Caco-2 (cell line): ENCODE measurements at regions not wholly inside any gene's neighbourhood (a gene's known extent, or its start where the extent isn't known, plus 50 kb on each side); places are given as distances from the start of the nearest gene placed in this dataset.
"Not testable (repeated sequence)": the region's sequence is repeated elsewhere in the genome, so short reads cannot be mapped to it uniquely, and the experiment has no call there.

Experiments used
- BruUV-seq: library from RNA; stranded (reverse); fragments of 400-500 nt; replicated peaks from 2 replicates; lab custom pipeline; 2021; lab: Mats Ljungman, UMichigan
- CTCF ChIA-PET: fragments of 300-600 bp; sonication (Branson Sonifier 250); formaldehyde crosslinking; loops from one replicate; lab custom pipeline; 2022; ENCODE audit warnings: antibody characterized with exemption; lab: Charles Lee
- POLR2A ChIA-PET: fragments of 300-600 bp; sonication (Branson Sonifier 250); formaldehyde crosslinking; loops from one replicate; lab custom pipeline; 2022; ENCODE audit warnings: antibody characterized with exemption; lab: Charles Lee
- DNase-seq, 2 experiments: peaks; one replicate each; pipeline versions ENCODE4 v3.0.0 to v3.0.0-alpha.2; 2020 to 2022
- H3K27me3 ChIP-seq: replicated peaks from 2 replicates; pipeline ENCODE4 v1.6.0; 2011; ENCODE audit warnings: low read length; ENCODE audit not compliant: control insufficient read depth, insufficient read depth
- H3K36me3 ChIP-seq: 2 replicates; pipeline ENCODE4 v1.5.1; 2011; ENCODE audit warnings: low read length; ENCODE audit not compliant: control insufficient read depth, insufficient read depth
- H3K4me1 ChIP-seq: fragments of 250-450 bp; sonication (Bioruptor Pico); 2 replicates; pipeline ENCODE4 v1.5.1; 2020; ENCODE audit warnings: mild to moderate bottlenecking
- H3K4me3 ChIP-seq: 2 replicates; pipeline ENCODE4 v1.5.1; 2011; ENCODE audit warnings: low read depth, mild to moderate bottlenecking, control low read depth, low read length
- H3K9me3 ChIP-seq: fragments of 250-450 bp; sonication (Bioruptor Pico); 2 replicates; pipeline ENCODE4 v1.5.1; 2020; ENCODE audit warnings: mild to moderate bottlenecking, moderate library complexity
- H3K27ac Mint-ChIP-seq: one replicate; pipeline ENCODE4 v1.8.0; 2022; ENCODE audit warnings: mixed read lengths; ENCODE audit not compliant: unreplicated experiment
- H3K27me3 Mint-ChIP-seq: one replicate; pipeline ENCODE4 v1.8.0; 2022; ENCODE audit warnings: mixed read lengths; ENCODE audit not compliant: insufficient read depth, unreplicated experiment
- H3K36me3 Mint-ChIP-seq: one replicate; pipeline ENCODE4 v1.8.0; 2022; ENCODE audit warnings: mild to moderate bottlenecking, mixed read lengths; ENCODE audit not compliant: insufficient read depth, unreplicated experiment
- H3K4me1 Mint-ChIP-seq: one replicate; pipeline ENCODE4 v1.8.0; 2022; ENCODE audit warnings: low read depth, mixed read lengths; ENCODE audit not compliant: unreplicated experiment
- H3K4me3 Mint-ChIP-seq: one replicate; pipeline ENCODE4 v1.8.0; 2022; ENCODE audit warnings: mild to moderate bottlenecking, moderate library complexity, mixed read lengths; ENCODE audit not compliant: unreplicated experiment
- H3K9me3 Mint-ChIP-seq: one replicate; pipeline ENCODE4 v1.8.0; 2022; ENCODE audit warnings: mixed read lengths; ENCODE audit not compliant: unreplicated experiment
- intact Hi-C: fragments of 100-400 bp; cut with micrococcal nuclease; formaldehyde crosslinking; loops from one replicate; pipeline ENCODE4 v1.10.0; 2022; ENCODE audit not compliant: unreplicated experiment
- TF ChIP-seq, protein P1 (sequence below), 2 experiments: fragments of 200-600 bp in 1 of 2; IDR thresholded peaks; 1 replicate in 1 of 2; 2 replicates in 1 of 2; pipeline versions ENCODE4 v1.5.1 to v1.8.0; 2011 to 2022; ENCODE audit warnings: antibody characterized with exemption in 1 of 2, control low read depth in 1 of 2, inconsistent platforms in 1 of 2, low read depth in 1 of 2, low read length in 1 of 2, mild to moderate bottlenecking in 1 of 2, moderate library complexity in 1 of 2; ENCODE audit not compliant: insufficient read depth in 1 of 2, severe bottlenecking in 1 of 2, unreplicated experiment in 1 of 2

DNA sequence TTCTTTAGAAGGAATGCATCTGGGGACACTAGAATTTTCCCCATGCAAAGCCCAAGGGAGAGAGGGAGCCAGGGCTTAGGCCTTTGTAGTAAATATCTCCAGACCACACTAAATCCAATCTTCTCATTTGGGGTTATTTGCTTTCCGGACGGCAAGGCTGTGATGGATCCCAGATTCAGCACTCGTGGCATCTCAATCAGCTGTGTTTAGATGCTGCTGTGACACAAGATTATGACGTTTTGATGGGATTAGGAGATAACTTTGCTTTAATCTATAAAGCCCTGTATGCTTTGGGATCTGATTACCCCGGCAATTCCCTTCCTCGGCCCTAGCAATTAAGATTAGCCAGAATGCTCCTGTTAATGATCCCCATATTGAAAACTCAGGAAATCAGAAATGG lies 686.7 kb upstream of the TBX3 start:
- Histone ChIP-seq H3K36me3 (no peaks in the 10 kb centered on the region), H3K4me1 (peaks cover 15% of the 10 kb centered on the region), H3K27me3 (no peaks in the 10 kb centered on the region), H3K4me3 (no peak overlapping the region), H3K9me3 (peaks cover 8% of the 10 kb centered on the region)
- H3K27ac Mint-ChIP-seq: no peak overlapping the region
- intact Hi-C loops: no loop called here
- ChIA-PET CTCF (no interaction called here), POLR2A (no interaction called here)
- no peak for DNase-seq
- H3K4me1 Mint-ChIP-seq: peaks cover 11% of the 10 kb centered on the region
- no TSS peak for BruUV-seq
- H3K27me3 Mint-ChIP-seq: no peaks in the 10 kb centered on the region
- TF ChIP-seq, protein P1, sequence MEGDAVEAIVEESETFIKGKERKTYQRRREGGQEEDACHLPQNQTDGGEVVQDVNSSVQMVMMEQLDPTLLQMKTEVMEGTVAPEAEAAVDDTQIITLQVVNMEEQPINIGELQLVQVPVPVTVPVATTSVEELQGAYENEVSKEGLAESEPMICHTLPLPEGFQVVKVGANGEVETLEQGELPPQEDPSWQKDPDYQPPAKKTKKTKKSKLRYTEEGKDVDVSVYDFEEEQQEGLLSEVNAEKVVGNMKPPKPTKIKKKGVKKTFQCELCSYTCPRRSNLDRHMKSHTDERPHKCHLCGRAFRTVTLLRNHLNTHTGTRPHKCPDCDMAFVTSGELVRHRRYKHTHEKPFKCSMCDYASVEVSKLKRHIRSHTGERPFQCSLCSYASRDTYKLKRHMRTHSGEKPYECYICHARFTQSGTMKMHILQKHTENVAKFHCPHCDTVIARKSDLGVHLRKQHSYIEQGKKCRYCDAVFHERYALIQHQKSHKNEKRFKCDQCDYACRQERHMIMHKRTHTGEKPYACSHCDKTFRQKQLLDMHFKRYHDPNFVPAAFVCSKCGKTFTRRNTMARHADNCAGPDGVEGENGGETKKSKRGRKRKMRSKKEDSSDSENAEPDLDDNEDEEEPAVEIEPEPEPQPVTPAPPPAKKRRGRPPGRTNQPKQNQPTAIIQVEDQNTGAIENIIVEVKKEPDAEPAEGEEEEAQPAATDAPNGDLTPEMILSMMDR (IDR thresholded peaks at IDR 0.05; ENCODE audit: insufficient read depth in 1 of 2, low read depth in 1 of 2, low read length in 1 of 2, severe bottlenecking in 1 of 2, unreplicated experiment in 1 of 2): no peak
- peaks cover 9% of the 10 kb centered on the region for H3K9me3 Mint-ChIP-seq
- no peaks in the 10 kb centered on the region for H3K36me3 Mint-ChIP-seq
- no peak overlapping the region for H3K4me3 Mint-ChIP-seq

DNA sequence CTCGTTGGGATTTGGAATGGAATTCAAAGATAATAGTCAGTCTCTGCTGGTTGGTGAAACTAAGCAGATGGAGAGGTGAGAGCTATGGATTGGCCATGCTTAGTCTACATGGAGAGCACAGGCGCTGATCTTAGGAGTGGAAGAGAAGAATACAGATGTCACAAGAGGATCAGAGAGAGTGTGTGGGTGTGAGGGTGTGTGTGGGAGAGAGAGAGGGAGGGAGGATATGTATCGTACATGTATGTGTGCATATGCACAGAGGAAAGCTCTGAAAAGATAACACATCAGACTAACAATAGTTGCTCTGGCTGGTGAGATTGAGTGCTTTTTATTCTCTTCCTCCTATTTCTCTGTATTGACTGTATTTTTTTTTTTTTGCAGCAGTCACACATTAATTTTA lies 686.2 kb upstream of the TBX3 start:
- peaks cover 9% of the 10 kb centered on the region for H3K9me3 Mint-ChIP-seq
- no peak for DNase-seq
- ChIA-PET CTCF (no interaction called here), POLR2A (no interaction called here)
- no peak overlapping the region for H3K27ac Mint-ChIP-seq
- Histone ChIP-seq H3K36me3 (no peaks in the 10 kb centered on the region), H3K4me3 (no peak overlapping the region), H3K27me3 (no peaks in the 10 kb centered on the region), H3K9me3 (peaks cover 8% of the 10 kb centered on the region), H3K4me1 (peaks cover 11% of the 10 kb centered on the region)
- no peaks in the 10 kb centered on the region for H3K36me3 Mint-ChIP-seq
- BruUV-seq: no TSS peak
- H3K27me3 Mint-ChIP-seq: no peaks in the 10 kb centered on the region
- peaks cover 7% of the 10 kb centered on the region for H3K4me1 Mint-ChIP-seq
- intact Hi-C loops: no loop called here
- H3K4me3 Mint-ChIP-seq: no peak overlapping the region
- TF ChIP-seq, protein P1 (IDR thresholded peaks at IDR 0.05; ENCODE audit: insufficient read depth in 1 of 2, low read depth in 1 of 2, low read length in 1 of 2, severe bottlenecking in 1 of 2, unreplicated experiment in 1 of 2): no peak

DNA sequence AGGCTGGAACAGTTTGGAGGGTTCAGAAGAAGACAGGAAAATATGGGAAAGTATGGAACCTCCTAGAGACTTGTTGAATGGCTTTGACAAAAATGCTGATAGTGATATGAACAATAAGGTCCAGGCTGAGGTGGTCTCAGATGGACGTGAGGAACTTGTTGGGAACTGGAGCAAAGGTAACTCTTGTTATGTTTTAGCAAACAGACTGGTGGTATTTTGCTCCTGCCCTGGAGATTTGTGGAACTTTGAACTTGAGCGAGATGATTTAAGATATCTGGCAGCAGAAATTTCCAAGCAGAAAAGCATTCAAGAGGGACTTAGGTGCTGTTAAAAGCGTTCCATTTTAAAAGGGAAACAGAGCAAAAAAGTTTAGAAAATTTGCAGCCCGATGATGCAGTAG lies 682.3 kb upstream of the TBX3 start:
- H3K9me3 Mint-ChIP-seq, H3K9me3 ChIP-seq, H3K4me3 ChIP-seq, H3K36me3 ChIP-seq, intact Hi-C loops, POLR2A ChIA-PET, CTCF ChIA-PET, H3K27me3 Mint-ChIP-seq, H3K27me3 ChIP-seq, H3K4me3 Mint-ChIP-seq, H3K36me3 Mint-ChIP-seq, BruUV-seq, H3K4me1 Mint-ChIP-seq, H3K27ac Mint-ChIP-seq, H3K4me1 ChIP-seq, DNase-seq: not testable (repeated sequence)

DNA sequence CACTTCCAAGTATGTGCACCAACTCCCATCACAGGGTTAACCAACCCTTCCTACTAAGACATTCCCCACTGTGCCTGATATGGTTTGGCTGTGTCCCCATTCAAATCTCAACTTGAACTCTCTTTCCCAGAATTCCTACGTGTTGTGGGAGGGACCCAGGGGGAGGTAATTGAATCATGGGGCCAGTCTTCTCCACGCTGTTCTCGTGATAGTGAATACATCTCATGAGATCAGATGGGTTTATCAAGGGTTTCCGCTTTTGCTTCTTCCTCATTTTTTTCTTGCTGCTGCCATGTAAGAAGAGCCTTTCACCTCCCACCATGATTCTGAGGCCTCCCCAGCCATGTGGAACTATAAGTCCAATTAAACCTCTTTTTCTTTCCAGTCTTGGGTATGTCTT lies 681.8 kb upstream of the TBX3 start:
- H3K27me3 Mint-ChIP-seq, H3K36me3 Mint-ChIP-seq, H3K9me3 ChIP-seq, DNase-seq, BruUV-seq, H3K4me1 ChIP-seq, H3K27ac Mint-ChIP-seq, H3K36me3 ChIP-seq, H3K4me3 Mint-ChIP-seq, H3K4me3 ChIP-seq, H3K9me3 Mint-ChIP-seq, H3K27me3 ChIP-seq, H3K4me1 Mint-ChIP-seq, intact Hi-C loops: not testable (repeated sequence)
- ChIA-PET CTCF (interaction anchor here (0.6 kb wide), 1 partner anchor 31 kb away, joined by 5 read pairs; no protein-coding TSS in a partner anchor), POLR2A (interaction anchor here (0.7 kb wide), 1 partner anchor 1399 kb away, joined by 11 read pairs; no protein-coding TSS in a partner anchor)
